Suprapubic skin (tissue), 3 donors: ENCODE measurements at regions not wholly inside any gene's neighbourhood (a gene's known extent, or its start where the extent isn't known, plus 50 kb on each side); places are given as distances from the start of the nearest gene placed in this dataset.

ENCODE experiments used
- EP300 ChIP-seq: sonication (generic); formaldehyde crosslinking; IDR thresholded peaks from one replicate; pipeline ENCODE4 v1.6.1; 2017; ENCODE audit warnings: antibody characterized with exemption
- POLR2A ChIP-seq, 2 donors: fragments of 450-650 bp; IDR thresholded peaks; one replicate each; pipeline ENCODE4 v1.6.1; 2017; ENCODE audit warnings: antibody characterized with exemption in 2 of 2, mild to moderate bottlenecking in 2 of 2, moderate library complexity in 2 of 2
- TF ChIP-seq, protein P1 (sequence below), 2 donors: fragments of 200-600 bp in 1 of 2; fragments of 450-650 bp in 1 of 2; sonication (generic) in 1 of 2; IDR thresholded peaks; one replicate each; pipeline ENCODE4 v1.5.1; 2016 to 2019; ENCODE audit warnings: antibody characterized with exemption in 2 of 2, mild to moderate bottlenecking in 1 of 2, moderate library complexity in 1 of 2

DNA sequence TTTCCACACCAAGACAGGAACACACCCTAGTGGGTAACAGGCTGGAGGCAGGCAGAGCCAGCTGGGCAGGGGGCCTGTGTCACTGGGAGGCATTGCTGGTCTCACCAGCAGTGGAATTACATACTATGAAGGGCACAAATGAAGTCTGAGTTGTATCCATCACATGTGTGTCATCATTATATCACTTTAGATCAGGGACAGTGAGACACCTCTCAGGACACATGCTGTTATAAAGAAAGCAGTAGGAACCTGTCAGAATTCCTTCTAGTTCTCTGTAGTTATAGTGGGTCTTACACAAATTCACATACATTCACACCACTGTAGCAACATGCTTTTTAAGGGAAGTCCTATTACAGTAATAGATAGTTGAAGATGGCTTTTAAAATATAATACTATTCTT, 63.5 kb upstream of the FYN start:
- TF ChIP-seq EP300: no peak
- TF ChIP-seq, protein P1, sequence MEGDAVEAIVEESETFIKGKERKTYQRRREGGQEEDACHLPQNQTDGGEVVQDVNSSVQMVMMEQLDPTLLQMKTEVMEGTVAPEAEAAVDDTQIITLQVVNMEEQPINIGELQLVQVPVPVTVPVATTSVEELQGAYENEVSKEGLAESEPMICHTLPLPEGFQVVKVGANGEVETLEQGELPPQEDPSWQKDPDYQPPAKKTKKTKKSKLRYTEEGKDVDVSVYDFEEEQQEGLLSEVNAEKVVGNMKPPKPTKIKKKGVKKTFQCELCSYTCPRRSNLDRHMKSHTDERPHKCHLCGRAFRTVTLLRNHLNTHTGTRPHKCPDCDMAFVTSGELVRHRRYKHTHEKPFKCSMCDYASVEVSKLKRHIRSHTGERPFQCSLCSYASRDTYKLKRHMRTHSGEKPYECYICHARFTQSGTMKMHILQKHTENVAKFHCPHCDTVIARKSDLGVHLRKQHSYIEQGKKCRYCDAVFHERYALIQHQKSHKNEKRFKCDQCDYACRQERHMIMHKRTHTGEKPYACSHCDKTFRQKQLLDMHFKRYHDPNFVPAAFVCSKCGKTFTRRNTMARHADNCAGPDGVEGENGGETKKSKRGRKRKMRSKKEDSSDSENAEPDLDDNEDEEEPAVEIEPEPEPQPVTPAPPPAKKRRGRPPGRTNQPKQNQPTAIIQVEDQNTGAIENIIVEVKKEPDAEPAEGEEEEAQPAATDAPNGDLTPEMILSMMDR (IDR thresholded peaks at IDR 0.05): no peak
- no peak for TF ChIP-seq POLR2A (IDR thresholded peaks at IDR 0.05)
